ENCODE measurements at regions not wholly inside any gene's neighbourhood (a gene's known extent, or its start where the extent isn't known, plus 50 kb on each side); places are given as distances from the start of the nearest gene placed in this dataset.

GRCh38 chr13:89199138-89199537 is 1528.0 kb downstream of the SLITRK5 start:
- no peak for ATAC-seq (ENCODE audit: low read depth)

More at GRCh38 chr13:89199138-89199537, 1528.0 kb downstream of the SLITRK5 start:
- H4K20me1 ChIP-seq (ENCODE audit: insufficient read depth, low read length): no peaks in the 10 kb centered on the region
- BruUV-seq (replicated peaks): no TSS peak
- no peak overlapping the region for H4K91ac ChIP-seq (ENCODE audit: insufficient read depth, low read depth, low read length)
- no peak overlapping the region for H3K23ac ChIP-seq (ENCODE audit: low read depth, low read length)
- no peaks in the 10 kb centered on the region; the same call in 1 of the 2 replicates for H3K9me3 ChIP-seq (ENCODE audit: control insufficient read depth, insufficient read depth, low read length)
- H3K9me1 ChIP-seq (ENCODE audit: insufficient read depth, low read length): no peaks in the 10 kb centered on the region
- no peak for TF ChIP-seq FOS (IDR thresholded peaks at IDR 0.05; ENCODE audit: low read depth, low read length)
- TF ChIP-seq MAZ (IDR thresholded peaks at IDR 0.05; ENCODE audit: borderline replicate concordance, low read depth, low read length): no peak
- no peak for TF ChIP-seq CEBPB (IDR thresholded peaks at IDR 0.05; ENCODE audit: low read depth, low read length)
- no peak for TF ChIP-seq BHLHE40 (IDR thresholded peaks at IDR 0.05; ENCODE audit: low read depth, low read length)
- no peaks in the 10 kb centered on the region for H3K36me3 ChIP-seq (ENCODE audit: control insufficient read depth, insufficient read depth, low read length)
- H3K4me2 ChIP-seq (ENCODE audit: low read depth, low read length): no peak overlapping the region
- no peak overlapping the region for H3K14ac ChIP-seq (replicated peaks; ENCODE audit: low read depth, low read length)
- H2AK5ac ChIP-seq (ENCODE audit: low read depth, low read length): no peak overlapping the region
- intact Hi-C loops (cut with micrococcal nuclease): no loop called here
- H4K5ac ChIP-seq (ENCODE audit: low read depth, low read length): no peak overlapping the region
- no peak overlapping the region for H2AFZ ChIP-seq (replicated peaks; ENCODE audit: low read length, poor library complexity)
- no peak overlapping the region for H4K8ac ChIP-seq (ENCODE audit: low read depth in 2 of 2, low read length in 2 of 2)
- no peak overlapping the region for H3K27ac ChIP-seq (ENCODE audit: insufficient read depth, low read length)
- no peaks in the 10 kb centered on the region for H3K4me1 ChIP-seq (ENCODE audit: control insufficient read depth, insufficient read depth, low read length)
- H2BK20ac ChIP-seq (ENCODE audit: low read depth, low read length): no peak overlapping the region
- H2BK120ac ChIP-seq (ENCODE audit: low read depth, low read length): no peak overlapping the region
- no peak overlapping the region for H2AK9ac ChIP-seq (replicated peaks; ENCODE audit: low read depth, low read length, poor library complexity)
- no peak overlapping the region for H2BK5ac ChIP-seq (ENCODE audit: low read depth, low read length, poor library complexity, severe bottlenecking)
- ChIA-PET POLR2A (ENCODE audit: unreplicated experiment) (no interaction called here), CTCF (no interaction called here)
- no peak for DNase-seq
- no peak overlapping the region for H3K18ac ChIP-seq (ENCODE audit: low read depth, low read length)
- H3K56ac ChIP-seq (ENCODE audit: extremely low read depth, insufficient read depth, low read length): no peak overlapping the region
- no peak overlapping the region for H3K9ac ChIP-seq (ENCODE audit: low read depth, low read length)
- no peaks in the 10 kb centered on the region for H3K27me3 ChIP-seq (ENCODE audit: control insufficient read depth, insufficient read depth, low read length)
- H3K4ac ChIP-seq (ENCODE audit: low read depth, low read length): no peak overlapping the region
- no peak overlapping the region for H3K4me3 ChIP-seq (ENCODE audit: insufficient read depth, low read depth, low read length)
- H2BK15ac ChIP-seq (ENCODE audit: low read depth, low read length): no peak overlapping the region
- in situ Hi-C loops (cut with MboI; ENCODE audit: low sequenced_read_pairs): no loop called here
- dilution Hi-C loops (cut with HindIII; ENCODE audit: low sequenced_read_pairs, unreplicated experiment): no loop called here
- no peaks in the 10 kb centered on the region for H3K79me1 ChIP-seq (ENCODE audit: low read depth in 1 of 2, low read length in 2 of 2)
- no CpG with 5 or more reads among the region's 4 CpGs for WGBS, 2 experiments (ENCODE audit: extremely low coverage in 2 of 2, insufficient read length in 1 of 2)

Data from IMR-90 (cell line).